ENCODE measurements at regions not wholly inside any gene's neighbourhood (a gene's known extent, or its start where the extent isn't known, plus 50 kb on each side); places are given as distances from the start of the nearest gene placed in this dataset.

DNA sequence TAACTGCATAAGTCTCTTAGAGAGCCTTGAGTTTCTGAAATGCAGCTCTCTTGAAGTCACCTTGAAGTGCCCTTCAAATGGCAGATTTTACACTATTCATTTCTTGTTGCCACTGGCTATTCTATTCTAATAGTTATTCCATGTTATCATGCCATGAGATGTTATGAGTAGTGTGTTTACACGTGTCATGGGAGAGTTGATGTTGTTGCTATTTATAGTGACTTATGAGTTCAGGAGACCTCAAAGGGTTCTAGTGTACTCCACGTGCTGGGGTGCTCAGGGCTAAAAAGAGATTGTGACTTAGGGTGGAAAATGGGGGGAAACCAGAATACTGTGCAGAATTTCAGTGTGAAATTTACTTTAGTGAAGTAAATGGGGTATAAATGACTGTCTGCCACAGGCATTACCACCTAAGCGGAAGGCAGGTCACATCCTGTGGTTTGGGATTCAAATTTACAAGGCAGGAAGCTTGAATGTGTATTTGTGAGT, 77.1 kb upstream of the SLC4A4 start (continued):
- TF ChIP-seq NR2F1 (conservative IDR thresholded peaks at IDR 0.05): no peak
- no peak for TF ChIP-seq KAT2A (conservative IDR thresholded peaks at IDR 0.05; ENCODE audit: control insufficient read depth, low read depth, low read length)
- TF ChIP-seq HCFC1 (IDR thresholded peaks at IDR 0.05; ENCODE audit: low read length): no peak
- no peak for TF ChIP-seq NFYB (IDR thresholded peaks at IDR 0.05; ENCODE audit: insufficient read depth, low read depth, low read length)
- TF ChIP-seq IRF3 (IDR thresholded peaks at IDR 0.05): no peak
- TF ChIP-seq NFIC (IDR thresholded peaks at IDR 0.05; ENCODE audit: low read depth, low read length): peak; percentile 88
- TF ChIP-seq PML (IDR thresholded peaks at IDR 0.05; ENCODE audit: low read length): no peak
- no peak for TF ChIP-seq GATAD2B (conservative IDR thresholded peaks at IDR 0.05; ENCODE audit: low read depth)
- TF ChIP-seq KLF5 (IDR thresholded peaks at IDR 0.05; ENCODE audit: partially characterized antibody): no peak
- TF ChIP-seq SUZ12 (IDR thresholded peaks at IDR 0.05; ENCODE audit: unreplicated experiment): no peak
- no peak for TF ChIP-seq NBN (IDR thresholded peaks at IDR 0.05)
- TF ChIP-seq NFXL1 (IDR thresholded peaks at IDR 0.05; ENCODE audit: borderline replicate concordance): no peak
- TF ChIP-seq ZNF207 (IDR thresholded peaks at IDR 0.05; ENCODE audit: borderline replicate concordance): no peak
- TF ChIP-seq, protein P1, sequence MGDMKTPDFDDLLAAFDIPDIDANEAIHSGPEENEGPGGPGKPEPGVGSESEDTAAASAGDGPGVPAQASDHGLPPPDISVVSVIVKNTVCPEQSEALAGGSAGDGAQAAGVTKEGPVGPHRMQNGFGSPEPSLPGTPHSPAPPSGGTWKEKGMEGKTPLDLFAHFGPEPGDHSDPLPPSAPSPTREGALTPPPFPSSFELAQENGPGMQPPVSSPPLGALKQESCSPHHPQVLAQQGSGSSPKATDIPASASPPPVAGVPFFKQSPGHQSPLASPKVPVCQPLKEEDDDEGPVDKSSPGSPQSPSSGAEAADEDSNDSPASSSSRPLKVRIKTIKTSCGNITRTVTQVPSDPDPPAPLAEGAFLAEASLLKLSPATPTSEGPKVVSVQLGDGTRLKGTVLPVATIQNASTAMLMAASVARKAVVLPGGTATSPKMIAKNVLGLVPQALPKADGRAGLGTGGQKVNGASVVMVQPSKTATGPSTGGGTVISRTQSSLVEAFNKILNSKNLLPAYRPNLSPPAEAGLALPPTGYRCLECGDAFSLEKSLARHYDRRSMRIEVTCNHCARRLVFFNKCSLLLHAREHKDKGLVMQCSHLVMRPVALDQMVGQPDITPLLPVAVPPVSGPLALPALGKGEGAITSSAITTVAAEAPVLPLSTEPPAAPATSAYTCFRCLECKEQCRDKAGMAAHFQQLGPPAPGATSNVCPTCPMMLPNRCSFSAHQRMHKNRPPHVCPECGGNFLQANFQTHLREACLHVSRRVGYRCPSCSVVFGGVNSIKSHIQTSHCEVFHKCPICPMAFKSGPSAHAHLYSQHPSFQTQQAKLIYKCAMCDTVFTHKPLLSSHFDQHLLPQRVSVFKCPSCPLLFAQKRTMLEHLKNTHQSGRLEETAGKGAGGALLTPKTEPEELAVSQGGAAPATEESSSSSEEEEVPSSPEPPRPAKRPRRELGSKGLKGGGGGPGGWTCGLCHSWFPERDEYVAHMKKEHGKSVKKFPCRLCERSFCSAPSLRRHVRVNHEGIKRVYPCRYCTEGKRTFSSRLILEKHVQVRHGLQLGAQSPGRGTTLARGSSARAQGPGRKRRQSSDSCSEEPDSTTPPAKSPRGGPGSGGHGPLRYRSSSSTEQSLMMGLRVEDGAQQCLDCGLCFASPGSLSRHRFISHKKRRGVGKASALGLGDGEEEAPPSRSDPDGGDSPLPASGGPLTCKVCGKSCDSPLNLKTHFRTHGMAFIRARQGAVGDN (IDR thresholded peaks at IDR 0.05): no peak
- TF ChIP-seq, protein P2, sequence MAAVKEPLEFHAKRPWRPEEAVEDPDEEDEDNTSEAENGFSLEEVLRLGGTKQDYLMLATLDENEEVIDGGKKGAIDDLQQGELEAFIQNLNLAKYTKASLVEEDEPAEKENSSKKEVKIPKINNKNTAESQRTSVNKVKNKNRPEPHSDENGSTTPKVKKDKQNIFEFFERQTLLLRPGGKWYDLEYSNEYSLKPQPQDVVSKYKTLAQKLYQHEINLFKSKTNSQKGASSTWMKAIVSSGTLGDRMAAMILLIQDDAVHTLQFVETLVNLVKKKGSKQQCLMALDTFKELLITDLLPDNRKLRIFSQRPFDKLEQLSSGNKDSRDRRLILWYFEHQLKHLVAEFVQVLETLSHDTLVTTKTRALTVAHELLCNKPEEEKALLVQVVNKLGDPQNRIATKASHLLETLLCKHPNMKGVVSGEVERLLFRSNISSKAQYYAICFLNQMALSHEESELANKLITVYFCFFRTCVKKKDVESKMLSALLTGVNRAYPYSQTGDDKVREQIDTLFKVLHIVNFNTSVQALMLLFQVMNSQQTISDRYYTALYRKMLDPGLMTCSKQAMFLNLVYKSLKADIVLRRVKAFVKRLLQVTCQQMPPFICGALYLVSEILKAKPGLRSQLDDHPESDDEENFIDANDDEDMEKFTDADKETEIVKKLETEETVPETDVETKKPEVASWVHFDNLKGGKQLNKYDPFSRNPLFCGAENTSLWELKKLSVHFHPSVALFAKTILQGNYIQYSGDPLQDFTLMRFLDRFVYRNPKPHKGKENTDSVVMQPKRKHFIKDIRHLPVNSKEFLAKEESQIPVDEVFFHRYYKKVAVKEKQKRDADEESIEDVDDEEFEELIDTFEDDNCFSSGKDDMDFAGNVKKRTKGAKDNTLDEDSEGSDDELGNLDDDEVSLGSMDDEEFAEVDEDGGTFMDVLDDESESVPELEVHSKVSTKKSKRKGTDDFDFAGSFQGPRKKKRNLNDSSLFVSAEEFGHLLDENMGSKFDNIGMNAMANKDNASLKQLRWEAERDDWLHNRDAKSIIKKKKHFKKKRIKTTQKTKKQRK (IDR thresholded peaks at IDR 0.05; ENCODE audit: low read depth, low read length): no peak
- no peak for TF ChIP-seq FOS (IDR thresholded peaks at IDR 0.05; ENCODE audit: borderline replicate concordance, extremely low read depth, insufficient read length)
- no peak for TF ChIP-seq BRCA1 (IDR thresholded peaks at IDR 0.05; ENCODE audit: low read depth, low read length)
- TF ChIP-seq, protein P3, sequence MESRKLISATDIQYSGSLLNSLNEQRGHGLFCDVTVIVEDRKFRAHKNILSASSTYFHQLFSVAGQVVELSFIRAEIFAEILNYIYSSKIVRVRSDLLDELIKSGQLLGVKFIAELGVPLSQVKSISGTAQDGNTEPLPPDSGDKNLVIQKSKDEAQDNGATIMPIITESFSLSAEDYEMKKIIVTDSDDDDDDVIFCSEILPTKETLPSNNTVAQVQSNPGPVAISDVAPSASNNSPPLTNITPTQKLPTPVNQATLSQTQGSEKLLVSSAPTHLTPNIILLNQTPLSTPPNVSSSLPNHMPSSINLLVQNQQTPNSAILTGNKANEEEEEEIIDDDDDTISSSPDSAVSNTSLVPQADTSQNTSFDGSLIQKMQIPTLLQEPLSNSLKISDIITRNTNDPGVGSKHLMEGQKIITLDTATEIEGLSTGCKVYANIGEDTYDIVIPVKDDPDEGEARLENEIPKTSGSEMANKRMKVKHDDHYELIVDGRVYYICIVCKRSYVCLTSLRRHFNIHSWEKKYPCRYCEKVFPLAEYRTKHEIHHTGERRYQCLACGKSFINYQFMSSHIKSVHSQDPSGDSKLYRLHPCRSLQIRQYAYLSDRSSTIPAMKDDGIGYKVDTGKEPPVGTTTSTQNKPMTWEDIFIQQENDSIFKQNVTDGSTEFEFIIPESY (IDR thresholded peaks at IDR 0.05): no peak
- no peak for TF ChIP-seq SMARCA5 (IDR thresholded peaks at IDR 0.05)
- TF ChIP-seq CEBPB (IDR thresholded peaks at IDR 0.05; ENCODE audit: borderline replicate concordance in 1 of 2, low read depth in 2 of 2, low read length in 2 of 2): peak in 1 of 2 experiments; percentile 58; a peak in 1 of 4 replicates
- TF ChIP-seq FOXK2 (IDR thresholded peaks at IDR 0.05): no peak
- peak; percentile 80; the same call in 1 of the 2 replicates for TF ChIP-seq FOXM1 (IDR thresholded peaks at IDR 0.05; ENCODE audit: low read depth, low read length)
- TF ChIP-seq CREB1 (IDR thresholded peaks at IDR 0.05; ENCODE audit: low read depth): 0 out of 2 replicates have a peak, but pooled peaks have one; percentile 35
